Calu3 (cell line): ENCODE measurements at regions not wholly inside any gene's neighbourhood (a gene's known extent, or its start where the extent isn't known, plus 50 kb on each side); places are given as distances from the start of the nearest gene placed in this dataset.

ENCODE experiments used
- BruUV-seq: library from RNA; stranded (reverse); fragments of 400-500 nt; replicated peaks from 2 replicates; lab custom pipeline; 2021; lab: Mats Ljungman, UMichigan
- CTCF ChIA-PET: fragments of 300-600 bp; sonication (Branson Sonifier 250); formaldehyde crosslinking; loops from one replicate; lab custom pipeline; 2022; ENCODE audit warnings: antibody characterized with exemption; lab: Charles Lee
- DNase-seq: peaks from one replicate; pipeline ENCODE4 v3.0.0; 2022
- H3K27ac Mint-ChIP-seq: one replicate; pipeline ENCODE4 v1.8.0; 2022; ENCODE audit warnings: mixed read lengths; ENCODE audit not compliant: unreplicated experiment
- H3K27me3 Mint-ChIP-seq: one replicate; pipeline ENCODE4 v1.8.0; 2022; ENCODE audit warnings: mixed read lengths; ENCODE audit not compliant: unreplicated experiment
- H3K36me3 Mint-ChIP-seq: one replicate; pipeline ENCODE4 v1.8.0; 2022; ENCODE audit warnings: mild to moderate bottlenecking, moderate library complexity, mixed read lengths; ENCODE audit not compliant: insufficient read depth, unreplicated experiment
- H3K4me1 Mint-ChIP-seq: one replicate; pipeline ENCODE4 v1.8.0; 2022; ENCODE audit warnings: mild to moderate bottlenecking, low read depth, mixed read lengths; ENCODE audit not compliant: unreplicated experiment
- H3K4me3 Mint-ChIP-seq: one replicate; pipeline ENCODE4 v1.8.0; 2022; ENCODE audit warnings: mild to moderate bottlenecking, low read depth, moderate library complexity, mixed read lengths; ENCODE audit not compliant: unreplicated experiment
- H3K9me3 Mint-ChIP-seq: one replicate; pipeline ENCODE4 v1.8.0; 2022; ENCODE audit warnings: low read depth, mixed read lengths; ENCODE audit not compliant: unreplicated experiment
- intact Hi-C: fragments of 100-400 bp; cut with micrococcal nuclease; formaldehyde crosslinking; loops from one replicate; pipeline ENCODE4 v1.10.0; 2022; ENCODE audit not compliant: unreplicated experiment
- TF ChIP-seq, protein P1 (sequence below): fragments of 200-600 bp; IDR thresholded peaks from one replicate; pipeline ENCODE4 v1.8.0; 2022; ENCODE audit warnings: antibody characterized with exemption; ENCODE audit not compliant: unreplicated experiment

DNA sequence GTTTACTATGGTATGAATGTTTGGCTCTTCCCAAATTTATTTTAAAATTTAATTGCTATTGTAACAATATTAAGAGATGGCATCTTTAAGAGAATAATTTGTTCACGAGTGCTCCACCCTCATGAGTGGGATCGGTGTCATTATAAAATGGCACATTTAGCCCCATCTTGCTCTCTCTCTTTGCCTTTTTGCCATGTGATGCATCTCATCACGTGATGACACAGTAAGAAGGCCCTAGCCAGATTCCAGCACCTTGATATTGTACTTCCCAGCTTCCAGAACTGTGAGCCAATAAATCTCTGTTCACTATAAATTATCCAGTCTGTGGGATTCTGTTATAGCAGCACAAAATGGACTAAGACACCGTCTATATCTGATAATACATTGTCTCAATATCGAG, 355.8 kb downstream of the AMY1C start:
- no peak overlapping the region for H3K27ac Mint-ChIP-seq
- no peak for DNase-seq
- intact Hi-C loops: no loop called here
- peaks cover 1% of the 10 kb centered on the region for H3K4me1 Mint-ChIP-seq
- no peaks in the 10 kb centered on the region for H3K27me3 Mint-ChIP-seq
- TF ChIP-seq, protein P1, sequence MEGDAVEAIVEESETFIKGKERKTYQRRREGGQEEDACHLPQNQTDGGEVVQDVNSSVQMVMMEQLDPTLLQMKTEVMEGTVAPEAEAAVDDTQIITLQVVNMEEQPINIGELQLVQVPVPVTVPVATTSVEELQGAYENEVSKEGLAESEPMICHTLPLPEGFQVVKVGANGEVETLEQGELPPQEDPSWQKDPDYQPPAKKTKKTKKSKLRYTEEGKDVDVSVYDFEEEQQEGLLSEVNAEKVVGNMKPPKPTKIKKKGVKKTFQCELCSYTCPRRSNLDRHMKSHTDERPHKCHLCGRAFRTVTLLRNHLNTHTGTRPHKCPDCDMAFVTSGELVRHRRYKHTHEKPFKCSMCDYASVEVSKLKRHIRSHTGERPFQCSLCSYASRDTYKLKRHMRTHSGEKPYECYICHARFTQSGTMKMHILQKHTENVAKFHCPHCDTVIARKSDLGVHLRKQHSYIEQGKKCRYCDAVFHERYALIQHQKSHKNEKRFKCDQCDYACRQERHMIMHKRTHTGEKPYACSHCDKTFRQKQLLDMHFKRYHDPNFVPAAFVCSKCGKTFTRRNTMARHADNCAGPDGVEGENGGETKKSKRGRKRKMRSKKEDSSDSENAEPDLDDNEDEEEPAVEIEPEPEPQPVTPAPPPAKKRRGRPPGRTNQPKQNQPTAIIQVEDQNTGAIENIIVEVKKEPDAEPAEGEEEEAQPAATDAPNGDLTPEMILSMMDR: no peak
- no peaks in the 10 kb centered on the region for H3K36me3 Mint-ChIP-seq
- H3K9me3 Mint-ChIP-seq: no peaks in the 10 kb centered on the region
- BruUV-seq: no TSS peak
- H3K4me3 Mint-ChIP-seq: no peak overlapping the region
- CTCF ChIA-PET: no interaction called here

DNA sequence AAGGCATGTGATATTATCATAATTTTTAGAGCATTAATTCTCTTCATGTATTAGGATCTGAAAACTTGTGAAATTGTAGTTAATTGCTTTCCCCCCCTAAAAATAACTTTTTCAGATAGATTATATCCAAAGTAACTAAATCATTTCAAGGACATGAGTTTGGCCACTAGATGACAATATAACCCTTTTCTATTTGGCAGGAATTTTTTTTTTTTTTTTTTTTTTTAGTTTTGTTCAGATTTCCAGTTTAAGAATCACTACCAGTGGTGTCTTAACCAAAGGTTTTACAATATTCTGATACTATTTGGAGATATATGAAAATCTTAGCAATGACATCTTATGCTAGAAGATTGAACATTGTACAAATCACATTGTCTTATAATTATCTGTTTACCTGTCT, 370.8 kb downstream of the AMY1C start:
- Mint-ChIP-seq H3K9me3 (no peaks in the 10 kb centered on the region), H3K4me1 (peaks cover 14% of the 10 kb centered on the region), H3K4me3 (no peak overlapping the region), H3K27me3 (no peaks in the 10 kb centered on the region), H3K36me3 (no peaks in the 10 kb centered on the region), H3K27ac (no peak overlapping the region)
- intact Hi-C loops: no loop called here
- TF ChIP-seq, protein P1: no peak
- no peak for DNase-seq
- no TSS peak for BruUV-seq
- CTCF ChIA-PET: no interaction called here

DNA sequence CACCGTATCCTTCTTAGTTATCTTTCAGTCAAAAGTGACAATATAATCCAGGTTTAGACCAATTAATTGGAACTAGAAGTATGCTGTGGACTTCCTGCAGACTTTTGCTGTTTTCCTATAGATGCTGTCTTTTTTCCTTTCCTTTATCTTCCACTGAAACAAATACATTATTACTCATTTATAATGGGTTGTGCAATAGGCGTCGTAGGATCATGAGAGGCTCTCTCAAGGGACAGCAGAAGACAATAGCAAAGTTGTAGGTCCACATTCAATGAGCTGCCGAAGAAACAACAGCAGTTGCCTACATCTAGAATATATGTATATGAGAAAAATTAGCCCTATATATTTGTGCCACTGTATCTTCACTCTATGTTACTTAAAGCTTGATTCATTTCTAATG, 371.6 kb downstream of the AMY1C start:
- CTCF ChIA-PET: no interaction called here
- BruUV-seq: no TSS peak

DNA sequence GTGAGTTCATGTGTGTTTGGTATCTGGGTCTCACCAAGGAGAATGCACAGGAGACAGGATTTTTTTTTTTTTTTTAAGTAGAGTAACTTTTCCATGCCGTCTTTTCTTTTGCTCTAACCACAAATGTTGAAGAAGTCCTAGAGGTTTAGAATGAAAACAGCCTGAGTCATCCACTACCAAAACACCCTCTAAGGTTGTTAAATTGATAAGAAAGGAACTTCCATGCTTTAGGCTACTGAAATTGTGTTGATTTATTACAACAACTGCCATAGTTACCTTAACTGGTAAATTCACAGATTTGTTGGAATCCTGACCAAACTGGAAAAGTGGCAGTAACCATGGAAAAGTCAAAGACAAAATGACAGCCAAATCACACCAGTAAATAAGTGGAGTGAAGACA, 375.6 kb downstream of the AMY1C start:
- H3K27me3 Mint-ChIP-seq: no peaks in the 10 kb centered on the region
- no peaks in the 10 kb centered on the region for H3K9me3 Mint-ChIP-seq
- no peak for DNase-seq
- TF ChIP-seq, protein P1: no peak
- H3K4me1 Mint-ChIP-seq: no peaks in the 10 kb centered on the region
- intact Hi-C loops: no loop called here
- no TSS peak for BruUV-seq
- H3K4me3 Mint-ChIP-seq: no peak overlapping the region
- no peak overlapping the region for H3K27ac Mint-ChIP-seq
- CTCF ChIA-PET: no interaction called here
- H3K36me3 Mint-ChIP-seq: no peaks in the 10 kb centered on the region

More for the DNA sequence above, 371.6 kb downstream of the AMY1C start:
- TF ChIP-seq, protein P1: no peak
- H3K9me3 Mint-ChIP-seq: no peaks in the 10 kb centered on the region
- no peak for DNase-seq
- H3K4me1 Mint-ChIP-seq: peaks cover 14% of the 10 kb centered on the region
- intact Hi-C loops: no loop called here
- no peaks in the 10 kb centered on the region for H3K36me3 Mint-ChIP-seq
- H3K27me3 Mint-ChIP-seq: no peaks in the 10 kb centered on the region
- no peak overlapping the region for H3K4me3 Mint-ChIP-seq
- H3K27ac Mint-ChIP-seq: no peak overlapping the region
